Peyer's patch (tissue), 4 donors: ENCODE measurements at regions not wholly inside any gene's neighbourhood (a gene's known extent, or its start where the extent isn't known, plus 50 kb on each side); places are given as distances from the start of the nearest gene placed in this dataset.

Experiments used
- POLR2A ChIP-seq, 2 donors: fragments of 450-650 bp; IDR thresholded peaks; one replicate each; pipeline ENCODE4 v1.5.1; 2017; ENCODE audit warnings: antibody characterized with exemption in 2 of 2, mild to moderate bottlenecking in 2 of 2, moderate library complexity in 2 of 2
- TF ChIP-seq, protein P1 (sequence below), 6 experiments: fragments of 450-650 bp in 4 of 6; fragments of 200-600 bp in 2 of 6; sonication (generic) in 1 of 6; IDR thresholded peaks; one replicate each; pipeline ENCODE4 v1.5.1; 2017 to 2019; ENCODE audit warnings: antibody characterized with exemption in 6 of 6, mild to moderate bottlenecking in 3 of 6, moderate library complexity in 1 of 6

DNA sequence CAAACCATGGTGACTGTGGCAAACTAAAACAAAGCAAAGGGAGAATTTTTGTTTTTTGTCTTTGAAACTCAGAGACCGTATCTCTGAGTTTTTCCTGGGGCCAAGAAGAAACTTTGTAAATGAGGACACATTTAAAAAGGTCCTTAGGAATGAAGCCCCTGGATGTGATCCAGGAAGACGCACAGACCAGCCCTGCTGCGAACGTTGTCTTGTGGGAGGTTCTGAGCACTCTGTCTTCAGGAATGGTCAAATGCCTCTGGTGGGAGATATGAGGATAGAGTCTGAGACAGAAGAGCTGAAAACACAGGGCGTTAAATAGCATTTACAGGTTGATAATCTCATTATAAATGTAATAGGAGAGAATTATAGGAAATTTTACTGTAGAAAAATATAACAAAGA is 893.5 kb upstream of the KLHL29 start:
- TF ChIP-seq, protein P1, sequence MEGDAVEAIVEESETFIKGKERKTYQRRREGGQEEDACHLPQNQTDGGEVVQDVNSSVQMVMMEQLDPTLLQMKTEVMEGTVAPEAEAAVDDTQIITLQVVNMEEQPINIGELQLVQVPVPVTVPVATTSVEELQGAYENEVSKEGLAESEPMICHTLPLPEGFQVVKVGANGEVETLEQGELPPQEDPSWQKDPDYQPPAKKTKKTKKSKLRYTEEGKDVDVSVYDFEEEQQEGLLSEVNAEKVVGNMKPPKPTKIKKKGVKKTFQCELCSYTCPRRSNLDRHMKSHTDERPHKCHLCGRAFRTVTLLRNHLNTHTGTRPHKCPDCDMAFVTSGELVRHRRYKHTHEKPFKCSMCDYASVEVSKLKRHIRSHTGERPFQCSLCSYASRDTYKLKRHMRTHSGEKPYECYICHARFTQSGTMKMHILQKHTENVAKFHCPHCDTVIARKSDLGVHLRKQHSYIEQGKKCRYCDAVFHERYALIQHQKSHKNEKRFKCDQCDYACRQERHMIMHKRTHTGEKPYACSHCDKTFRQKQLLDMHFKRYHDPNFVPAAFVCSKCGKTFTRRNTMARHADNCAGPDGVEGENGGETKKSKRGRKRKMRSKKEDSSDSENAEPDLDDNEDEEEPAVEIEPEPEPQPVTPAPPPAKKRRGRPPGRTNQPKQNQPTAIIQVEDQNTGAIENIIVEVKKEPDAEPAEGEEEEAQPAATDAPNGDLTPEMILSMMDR (IDR thresholded peaks at IDR 0.05) = no peak
- no peak for TF ChIP-seq POLR2A (IDR thresholded peaks at IDR 0.05)
